ENCODE measurements at regions not wholly inside any gene's neighbourhood (a gene's known extent, or its start where the extent isn't known, plus 50 kb on each side); places are given as distances from the start of the nearest gene placed in this dataset.

GRCh38 chr15:94777037-94777436 lies 545.7 kb downstream of the MCTP2 start:
- DNase-seq, result no peak

- no peak for DNase-seq
These were observed 547.5 kb downstream of the MCTP2 start for GRCh38 chr15:94778840-94779239.

- no peak for DNase-seq
These were observed 548.8 kb downstream of the MCTP2 start for GRCh38 chr15:94780166-94780565.

- DNase-seq, result no peak
These were observed 553.7 kb downstream of the MCTP2 start for GRCh38 chr15:94785091-94785490.

- DNase-seq, result no peak
These were observed 559.6 kb downstream of the MCTP2 start for GRCh38 chr15:94791008-94791407.

GRCh38 chr15:94791510-94791909 lies 560.1 kb downstream of the MCTP2 start:
- no peak for DNase-seq

GRCh38 chr15:94792196-94792595 lies 560.8 kb downstream of the MCTP2 start:
- no peak for DNase-seq

- DNase-seq, result no peak
These were observed 561.8 kb downstream of the MCTP2 start for GRCh38 chr15:94793207-94793606.

- DNase-seq, result no peak
These were observed 562.3 kb downstream of the MCTP2 start for GRCh38 chr15:94793641-94794040.

- DNase-seq, result no peak
These were observed 573.3 kb downstream of the MCTP2 start for GRCh38 chr15:94804613-94805012.

- DNase-seq, result no peak
These were observed 583.9 kb downstream of the MCTP2 start for GRCh38 chr15:94815110-94815731.

- no peak for DNase-seq
These were observed 584.6 kb downstream of the MCTP2 start for GRCh38 chr15:94815914-94816313.

- no peak for DNase-seq
These were observed 598.8 kb downstream of the MCTP2 start for GRCh38 chr15:94829887-94830884.

GRCh38 chr15:94834000-94834399 lies 602.6 kb downstream of the MCTP2 start:
- no peak for DNase-seq

GRCh38 chr15:94834494-94834893 lies 603.1 kb downstream of the MCTP2 start:
- DNase-seq, result no peak

- DNase-seq, result no peak
These were observed 606.9 kb downstream of the MCTP2 start for GRCh38 chr15:94838281-94838680.

GRCh38 chr15:94840794-94841783 lies 609.7 kb downstream of the MCTP2 start:
- DNase-seq, result no peak

- DNase-seq, result no peak
These were observed 611.7 kb downstream of the MCTP2 start for GRCh38 chr15:94843060-94843459.

- DNase-seq, result no peak
These were observed 612.8 kb downstream of the MCTP2 start for GRCh38 chr15:94844198-94844537.

GRCh38 chr15:94844538-94845389 lies 613.4 kb downstream of the MCTP2 start:
- no peak for DNase-seq

- no peak for DNase-seq
These were observed 614.0 kb downstream of the MCTP2 start for GRCh38 chr15:94845390-94845716.

- no peak for DNase-seq
These were observed 616.0 kb downstream of the MCTP2 start for GRCh38 chr15:94847325-94847724.

Measured in NCI-H2081 treated with DMSO at 0.1 percent for 48 hours (cell line).